ENCODE measurements at regions not wholly inside any gene's neighbourhood (a gene's known extent, or its start where the extent isn't known, plus 50 kb on each side); places are given as distances from the start of the nearest gene placed in this dataset.

DNA sequence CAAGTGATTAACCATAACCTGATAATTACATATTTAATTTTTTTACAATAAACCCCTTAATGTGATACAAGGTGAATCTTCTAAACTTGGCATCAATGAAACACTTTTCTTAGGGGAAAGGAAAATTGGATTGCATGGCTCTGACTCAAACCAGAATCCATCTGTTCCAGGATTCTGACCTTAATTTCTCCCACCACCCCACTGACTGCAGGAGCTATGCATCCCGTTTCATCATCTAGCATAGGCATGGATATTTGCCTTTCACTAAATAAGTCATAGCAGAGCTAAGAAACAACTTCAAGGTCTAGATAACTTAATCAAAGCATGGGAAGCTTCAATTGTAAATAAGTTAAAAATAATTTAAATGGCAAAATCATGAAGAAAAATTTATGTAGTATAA lies 156.3 kb downstream of the BTC start:
- TF ChIP-seq CTCF (IDR thresholded peaks at IDR 0.05) (no peak), POLR2A (IDR thresholded peaks at IDR 0.05) (no peak)
